CD8-positive, alpha-beta memory T cell (primary cell): ENCODE measurements at regions not wholly inside any gene's neighbourhood (a gene's known extent, or its start where the extent isn't known, plus 50 kb on each side); places are given as distances from the start of the nearest gene placed in this dataset.

Experiments
- CTCF ChIA-PET: fragments of 350-600 bp; sonication (Branson Sonifier 250); formaldehyde crosslinking; loops from one replicate; lab custom pipeline; 2021; ENCODE audit warnings: antibody characterized with exemption; lab: Charles Lee
- POLR2A ChIA-PET: fragments of 350-600 bp; sonication (Branson Sonifier 250); formaldehyde crosslinking; loops from one replicate; lab custom pipeline; 2021; ENCODE audit warnings: antibody characterized with exemption; lab: Charles Lee
- DNase-seq, 5 donors: peaks; one replicate each; pipeline versions ENCODE4 v3.0.0 to v3.0.0-alpha.2; 2020 to 2022; ENCODE audit warnings: mixed read lengths in 1 of 5
- H3K27ac ChIP-seq: one replicate; pipeline ENCODE4 v1.7.0; 2013; ENCODE audit warnings: low read depth, mild to moderate bottlenecking, low read length, moderate library complexity
- H3K27me3 ChIP-seq: 2 replicates; pipeline ENCODE4 v1.7.0; 2013; ENCODE audit warnings: low read length, mild to moderate bottlenecking; ENCODE audit not compliant: insufficient read depth, poor library complexity, severe bottlenecking
- H3K36me3 ChIP-seq: 2 replicates; pipeline ENCODE4 v1.7.0; 2013; ENCODE audit warnings: mild to moderate bottlenecking, low read length, moderate library complexity; ENCODE audit not compliant: insufficient read depth
- H3K4me1 ChIP-seq: 2 replicates; pipeline ENCODE4 v1.7.0; 2013; ENCODE audit warnings: mild to moderate bottlenecking, low read length, moderate library complexity; ENCODE audit not compliant: insufficient read depth
- H3K4me3 ChIP-seq: 2 replicates; pipeline ENCODE4 v1.7.0; 2013; ENCODE audit warnings: mild to moderate bottlenecking, low read length
- H3K9me3 ChIP-seq: 2 replicates; pipeline ENCODE4 v1.7.0; 2013; ENCODE audit warnings: mild to moderate bottlenecking, low read length
- H3K27ac Mint-ChIP-seq, 8 donors: one replicate each; pipeline ENCODE4 v1.8.0; 2020 to 2021; ENCODE audit warnings: mixed read lengths in 8 of 8, mild to moderate bottlenecking in 6 of 8, inconsistent platforms in 3 of 8, moderate library complexity in 3 of 8
- H3K27me3 Mint-ChIP-seq, 2 donors: one replicate each; pipeline ENCODE4 v1.8.0; 2020 to 2021; ENCODE audit warnings: mixed read lengths in 2 of 2, mild to moderate bottlenecking in 1 of 2, moderate library complexity in 1 of 2
- H3K36me3 Mint-ChIP-seq, 3 donors: one replicate each; pipeline ENCODE4 v1.8.0; 2020 to 2021; ENCODE audit warnings: mixed read lengths in 3 of 3, inconsistent platforms in 1 of 3, mild to moderate bottlenecking in 1 of 3
- H3K4me1 Mint-ChIP-seq, 3 donors: one replicate each; pipeline ENCODE4 v1.8.0; 2020 to 2021; ENCODE audit warnings: mixed read lengths in 3 of 3, inconsistent platforms in 1 of 3, mild to moderate bottlenecking in 1 of 3
- H3K4me3 Mint-ChIP-seq, 7 donors: one replicate each; pipeline ENCODE4 v1.8.0; 2020 to 2021; ENCODE audit warnings: mixed read lengths in 7 of 7, mild to moderate bottlenecking in 6 of 7, moderate library complexity in 4 of 7, inconsistent platforms in 2 of 7
- H3K9me3 Mint-ChIP-seq, 5 donors: one replicate each; pipeline ENCODE4 v1.8.0; 2020 to 2022; ENCODE audit warnings: mixed read lengths in 5 of 5, mild to moderate bottlenecking in 3 of 5, moderate library complexity in 2 of 5, inconsistent platforms in 1 of 5

GRCh38 chr10:45500304-45500703 lies 126.3 kb downstream of the ALOX5 start:
- Mint-ChIP-seq H3K27me3 (no peaks in the 10 kb centered on the region), H3K27ac (no peak overlapping the region), H3K4me3 (no peak overlapping the region), H3K36me3 (peaks cover 4 to 19% (median 6%) of the 10 kb centered on the region in 3 donors), H3K4me1 (peaks cover 32 to 65% (median 57%) of the 10 kb centered on the region in 3 donors), H3K9me3 (peaks cover 5 to 13% (median 6%) of the 10 kb centered on the region in 5 donors)
- Histone ChIP-seq H3K9me3 (no peaks in the 10 kb centered on the region), H3K27ac (no peak overlapping the region), H3K36me3 (no peaks in the 10 kb centered on the region), H3K4me3 (no peak overlapping the region), H3K4me1 (no peaks in the 10 kb centered on the region), H3K27me3 (no peaks in the 10 kb centered on the region)
- DNase-seq: no peak
- CTCF ChIA-PET: no interaction called here
- POLR2A ChIA-PET: no interaction called here

DNA sequence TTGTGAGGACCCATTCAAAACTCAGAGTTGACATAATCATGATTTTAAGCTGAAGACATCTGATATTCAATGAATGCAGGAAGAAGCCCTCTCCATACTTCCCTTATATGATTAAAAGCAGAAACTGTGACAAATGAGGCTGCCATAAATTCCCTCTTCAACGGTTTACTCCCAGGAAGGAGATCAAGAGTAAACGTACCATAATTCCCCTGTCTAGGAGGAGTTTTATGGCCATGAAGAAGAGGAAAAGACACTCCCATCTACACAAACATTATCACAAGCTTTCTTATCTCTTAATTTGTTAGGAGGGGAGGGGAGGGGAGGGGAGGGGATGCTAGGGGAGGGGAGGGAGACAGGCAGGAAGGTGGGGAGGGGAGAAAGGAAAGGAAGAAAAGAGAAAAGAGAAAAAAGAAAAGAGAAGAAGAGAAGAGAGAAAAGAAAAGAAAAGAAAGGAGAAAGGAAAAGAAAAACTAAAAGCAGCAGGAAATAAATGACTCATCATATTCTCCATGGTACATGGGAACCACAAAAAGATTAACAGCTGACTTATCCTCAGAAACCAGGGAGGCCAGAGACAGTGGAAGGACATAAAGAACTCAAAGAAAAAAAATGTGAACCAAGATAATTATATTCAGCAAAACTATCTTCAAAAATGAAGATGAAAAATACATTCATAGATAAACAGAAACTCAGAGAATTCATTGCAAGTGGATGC lies 121.6 kb downstream of the ALOX5 start:
- H3K4me3 Mint-ChIP-seq: no peak overlapping the region
- peak overlapping the region in 1 of 8 donors; percentile 61 for H3K27ac Mint-ChIP-seq
- Histone ChIP-seq H3K4me1 (no peaks in the 10 kb centered on the region), H3K36me3 (no peaks in the 10 kb centered on the region), H3K27ac (no peak overlapping the region), H3K27me3 (no peaks in the 10 kb centered on the region), H3K4me3 (no peak overlapping the region), H3K9me3 (no peaks in the 10 kb centered on the region)
- H3K36me3 Mint-ChIP-seq: peaks cover 9 to 35% (median 19%) of the 10 kb centered on the region in 3 donors
- peaks cover 6 to 21% (median 8%) of the 10 kb centered on the region in 5 donors for H3K9me3 Mint-ChIP-seq
- no peaks in the 10 kb centered on the region for H3K27me3 Mint-ChIP-seq
- CTCF ChIA-PET: no interaction called here
- H3K4me1 Mint-ChIP-seq: peaks cover 20 to 53% (median 46%) of the 10 kb centered on the region in 3 donors
- POLR2A ChIA-PET: no interaction called here
- no peak for DNase-seq
